GM12874 (cell line): ENCODE measurements at regions not wholly inside any gene's neighbourhood (a gene's known extent, or its start where the extent isn't known, plus 50 kb on each side); places are given as distances from the start of the nearest gene placed in this dataset.

Experiments
- TF ChIP-seq, protein P1 (sequence below): IDR thresholded peaks from 2 replicates; pipeline ENCODE4 v1.5.1; 2011; ENCODE audit warnings: low read depth, mild to moderate bottlenecking, control low read depth, low read length, moderate library complexity; ENCODE audit not compliant: insufficient read depth

- TF ChIP-seq, protein P1, sequence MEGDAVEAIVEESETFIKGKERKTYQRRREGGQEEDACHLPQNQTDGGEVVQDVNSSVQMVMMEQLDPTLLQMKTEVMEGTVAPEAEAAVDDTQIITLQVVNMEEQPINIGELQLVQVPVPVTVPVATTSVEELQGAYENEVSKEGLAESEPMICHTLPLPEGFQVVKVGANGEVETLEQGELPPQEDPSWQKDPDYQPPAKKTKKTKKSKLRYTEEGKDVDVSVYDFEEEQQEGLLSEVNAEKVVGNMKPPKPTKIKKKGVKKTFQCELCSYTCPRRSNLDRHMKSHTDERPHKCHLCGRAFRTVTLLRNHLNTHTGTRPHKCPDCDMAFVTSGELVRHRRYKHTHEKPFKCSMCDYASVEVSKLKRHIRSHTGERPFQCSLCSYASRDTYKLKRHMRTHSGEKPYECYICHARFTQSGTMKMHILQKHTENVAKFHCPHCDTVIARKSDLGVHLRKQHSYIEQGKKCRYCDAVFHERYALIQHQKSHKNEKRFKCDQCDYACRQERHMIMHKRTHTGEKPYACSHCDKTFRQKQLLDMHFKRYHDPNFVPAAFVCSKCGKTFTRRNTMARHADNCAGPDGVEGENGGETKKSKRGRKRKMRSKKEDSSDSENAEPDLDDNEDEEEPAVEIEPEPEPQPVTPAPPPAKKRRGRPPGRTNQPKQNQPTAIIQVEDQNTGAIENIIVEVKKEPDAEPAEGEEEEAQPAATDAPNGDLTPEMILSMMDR: no peak
Observed at GRCh38 chr3:8253201-8253600, 248.4 kb upstream of the LMCD1 start.

DNA sequence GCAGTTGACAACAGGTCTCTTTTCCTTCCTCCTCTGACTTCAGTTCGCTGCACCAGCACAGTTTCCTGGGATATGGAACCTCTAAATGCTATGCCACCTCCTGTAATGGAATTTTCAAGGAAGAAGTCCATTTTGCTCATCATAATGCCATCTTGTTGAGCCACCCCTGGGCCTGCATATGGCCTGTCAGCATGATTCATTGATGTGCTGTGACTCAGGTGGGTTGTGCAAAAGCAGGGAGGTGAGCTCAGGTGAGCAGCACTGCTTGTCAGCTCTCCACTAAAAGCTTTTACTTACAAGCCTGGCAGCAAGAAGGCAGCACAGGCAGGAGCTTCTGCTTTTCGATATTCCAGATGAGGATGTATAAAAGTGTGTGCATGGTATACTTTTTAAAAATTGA is 247.1 kb upstream of the LMCD1 start:
- TF ChIP-seq, protein P1: no peak

GRCh38 chr3:8255725-8256124 is 245.9 kb upstream of the LMCD1 start:
- TF ChIP-seq, protein P1: no peak

GRCh38 chr3:8256441-8257071 is 245.1 kb upstream of the LMCD1 start:
- TF ChIP-seq, protein P1: no peak

DNA sequence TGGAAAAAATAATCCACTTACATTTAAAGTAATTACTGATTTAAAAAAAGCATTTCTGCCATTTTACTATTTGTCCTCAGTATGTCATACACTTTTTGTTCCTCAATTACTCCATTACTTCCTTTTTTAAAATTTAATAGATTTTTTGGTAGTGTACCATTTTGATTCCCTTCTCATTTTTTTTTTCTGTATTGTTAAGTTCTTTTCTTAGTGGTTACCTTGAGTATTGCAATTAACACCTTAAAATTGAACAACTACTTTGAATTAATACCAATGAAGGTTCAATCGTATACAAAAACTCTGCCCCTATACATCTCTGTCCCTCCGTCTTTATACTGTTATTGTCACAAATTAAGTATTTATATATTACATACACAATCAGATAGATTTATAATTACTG is 240.6 kb upstream of the LMCD1 start:
- TF ChIP-seq, protein P1: no peak

- TF ChIP-seq, protein P1: no peak
Observed at GRCh38 chr3:8266730-8267131, 234.9 kb upstream of the LMCD1 start.

DNA sequence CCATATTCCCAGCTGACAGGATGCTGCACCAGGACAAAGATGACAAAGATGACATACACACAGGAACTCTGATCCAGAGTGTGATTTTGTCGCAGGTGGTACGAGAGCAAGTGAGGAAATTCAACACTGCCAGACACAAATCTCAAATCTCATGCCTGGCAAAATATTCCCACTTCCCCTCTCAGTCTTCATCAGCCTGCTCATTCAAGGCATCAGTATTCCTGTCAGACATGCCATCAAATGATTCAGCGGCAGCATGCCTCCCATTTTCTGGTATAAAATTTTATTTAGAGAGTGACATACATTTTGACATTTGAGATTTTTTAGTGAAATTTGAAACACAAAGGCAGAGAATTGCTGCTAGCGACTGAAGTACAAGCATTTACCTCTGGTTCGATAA is 228.1 kb upstream of the LMCD1 start:
- TF ChIP-seq, protein P1: no peak

- TF ChIP-seq, protein P1: no peak
Observed at GRCh38 chr3:8276056-8276455, 225.6 kb upstream of the LMCD1 start.
